Thyroid gland (tissue), 4 donors: ENCODE measurements at regions not wholly inside any gene's neighbourhood (a gene's known extent, or its start where the extent isn't known, plus 50 kb on each side); places are given as distances from the start of the nearest gene placed in this dataset.
A peak's percentile ranks its signal among the peaks of the same experiment; 100 is the strongest.

Experiments
- DNase-seq, 2 donors: peaks; one replicate each; pipeline ENCODE4 v3.0.0-alpha.2; 2019
- H3K27ac ChIP-seq, 3 donors: fragments of 200-600 bp; sonication (generic); 1 replicate in 2 of 3; 2 replicates in 1 of 3; pipeline ENCODE4 v1.5.1; 2016 to 2019; ENCODE audit warnings: mild to moderate bottlenecking in 1 of 3, moderate library complexity in 1 of 3
- H3K27me3 ChIP-seq: fragments of 200-600 bp; sonication (generic); one replicate; pipeline ENCODE4 v1.5.1; 2019
- H3K36me3 ChIP-seq, 2 donors: fragments of 200-600 bp; sonication (generic); one replicate each; pipeline ENCODE4 v1.5.1; 2016 to 2019
- H3K4me1 ChIP-seq, 2 donors: fragments of 200-600 bp; sonication (generic); one replicate each; pipeline ENCODE4 v1.5.1; 2017 to 2019
- H3K4me3 ChIP-seq, 3 donors: fragments of 200-600 bp; sonication (generic); replicated peaks in 1 of 3; 1 replicate in 2 of 3; 2 replicates in 1 of 3; pipeline ENCODE4 v1.5.1; 2016; ENCODE audit warnings: mild to moderate bottlenecking in 1 of 3
- H3K9me3 ChIP-seq: fragments of 200-600 bp; sonication (generic); one replicate; pipeline ENCODE4 v1.5.1; 2017
- POLR2A ChIP-seq, 2 donors: fragments of 450-650 bp; IDR thresholded peaks; one replicate each; pipeline ENCODE4 v1.6.1; 2017; ENCODE audit warnings: antibody characterized with exemption in 2 of 2, mild to moderate bottlenecking in 2 of 2, moderate library complexity in 1 of 2
- WGBS, 2 donors: methylation state at CpG; one replicate each; pipeline ENCODE4 v1.1.5; 2017; 5-methylcytosine and 5-hydroxymethylcytosine counted together
- intact Hi-C: fragments of 100-400 bp; cut with DNase I; formaldehyde crosslinking; loops from one replicate; pipeline ENCODE4 v1.15.1; 2023
- TF ChIP-seq, protein P1 (sequence below), 6 experiments: fragments of 200-600 bp in 3 of 6; fragments of 450-650 bp in 3 of 6; sonication (generic) in 3 of 6; IDR thresholded peaks; one replicate each; pipeline ENCODE4 v1.5.1; 2016 to 2019; ENCODE audit warnings: antibody characterized with exemption in 6 of 6, mild to moderate bottlenecking in 2 of 6, inconsistent platforms in 1 of 6, moderate library complexity in 1 of 6

DNA sequence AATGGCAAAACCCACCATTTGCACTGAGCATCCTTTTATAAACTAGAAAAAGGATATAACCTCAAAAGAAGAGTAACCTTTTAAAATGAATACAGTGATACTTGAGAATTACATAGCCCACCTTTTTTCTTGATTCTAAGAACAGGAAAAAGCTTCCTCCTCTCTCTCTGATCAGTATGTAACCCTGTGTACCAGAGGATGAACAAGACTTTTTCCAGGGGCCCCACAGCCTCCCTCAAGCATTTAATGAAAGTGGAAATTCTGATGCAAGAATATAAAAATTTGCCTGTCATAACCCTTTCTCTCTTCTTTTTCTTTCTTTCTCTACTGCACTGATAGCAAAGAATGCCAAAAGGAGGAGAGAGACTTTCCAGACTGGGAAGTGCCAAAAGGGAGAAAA, 64.2 kb upstream of the BTN3A2 start:
- H3K4me1 ChIP-seq, result peaks cover 0 to 3% of the 10 kb centered on the region in 2 donors
- H3K27me3 ChIP-seq, result no peaks in the 10 kb centered on the region
- TF ChIP-seq POLR2A (IDR thresholded peaks at IDR 0.05), result no peak
- TF ChIP-seq, protein P1, sequence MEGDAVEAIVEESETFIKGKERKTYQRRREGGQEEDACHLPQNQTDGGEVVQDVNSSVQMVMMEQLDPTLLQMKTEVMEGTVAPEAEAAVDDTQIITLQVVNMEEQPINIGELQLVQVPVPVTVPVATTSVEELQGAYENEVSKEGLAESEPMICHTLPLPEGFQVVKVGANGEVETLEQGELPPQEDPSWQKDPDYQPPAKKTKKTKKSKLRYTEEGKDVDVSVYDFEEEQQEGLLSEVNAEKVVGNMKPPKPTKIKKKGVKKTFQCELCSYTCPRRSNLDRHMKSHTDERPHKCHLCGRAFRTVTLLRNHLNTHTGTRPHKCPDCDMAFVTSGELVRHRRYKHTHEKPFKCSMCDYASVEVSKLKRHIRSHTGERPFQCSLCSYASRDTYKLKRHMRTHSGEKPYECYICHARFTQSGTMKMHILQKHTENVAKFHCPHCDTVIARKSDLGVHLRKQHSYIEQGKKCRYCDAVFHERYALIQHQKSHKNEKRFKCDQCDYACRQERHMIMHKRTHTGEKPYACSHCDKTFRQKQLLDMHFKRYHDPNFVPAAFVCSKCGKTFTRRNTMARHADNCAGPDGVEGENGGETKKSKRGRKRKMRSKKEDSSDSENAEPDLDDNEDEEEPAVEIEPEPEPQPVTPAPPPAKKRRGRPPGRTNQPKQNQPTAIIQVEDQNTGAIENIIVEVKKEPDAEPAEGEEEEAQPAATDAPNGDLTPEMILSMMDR (IDR thresholded peaks at IDR 0.05), result no peak
- intact Hi-C loops, result no loop called here
- no peak for DNase-seq
- no peak overlapping the region for H3K4me3 ChIP-seq
- H3K9me3 ChIP-seq, result no peaks in the 10 kb centered on the region
- H3K36me3 ChIP-seq, result no peaks in the 10 kb centered on the region
- no peak overlapping the region for H3K27ac ChIP-seq

DNA sequence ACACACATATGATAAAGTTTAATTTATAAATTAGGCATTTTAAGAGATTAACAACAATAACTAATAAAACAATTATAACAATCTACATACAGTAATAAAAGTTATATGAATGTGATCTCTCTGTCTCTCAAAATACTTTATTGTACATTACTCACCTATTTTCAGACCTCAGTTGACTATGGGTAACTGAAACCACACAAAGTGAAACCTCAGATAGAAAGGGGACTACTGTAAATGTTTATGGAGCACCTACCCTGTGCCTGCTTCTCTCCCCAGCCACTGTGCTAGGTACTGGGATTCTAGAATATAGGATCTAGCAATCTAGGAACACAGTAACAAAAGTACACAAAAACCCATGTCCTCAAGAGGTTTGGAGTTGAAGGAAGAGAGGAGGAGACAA, 63.4 kb upstream of the BTN3A2 start:
- H3K4me3 ChIP-seq, result no peak overlapping the region
- no peaks in the 10 kb centered on the region for H3K36me3 ChIP-seq
- H3K9me3 ChIP-seq, result no peaks in the 10 kb centered on the region
- H3K27me3 ChIP-seq, result no peaks in the 10 kb centered on the region
- no peak for TF ChIP-seq POLR2A (IDR thresholded peaks at IDR 0.05)
- TF ChIP-seq, protein P1 (IDR thresholded peaks at IDR 0.05), result no peak
- H3K4me1 ChIP-seq, result peaks cover 0 to 3% of the 10 kb centered on the region in 2 donors
- intact Hi-C loops, result no loop called here
- DNase-seq, result no peak
- no peak overlapping the region for H3K27ac ChIP-seq

DNA sequence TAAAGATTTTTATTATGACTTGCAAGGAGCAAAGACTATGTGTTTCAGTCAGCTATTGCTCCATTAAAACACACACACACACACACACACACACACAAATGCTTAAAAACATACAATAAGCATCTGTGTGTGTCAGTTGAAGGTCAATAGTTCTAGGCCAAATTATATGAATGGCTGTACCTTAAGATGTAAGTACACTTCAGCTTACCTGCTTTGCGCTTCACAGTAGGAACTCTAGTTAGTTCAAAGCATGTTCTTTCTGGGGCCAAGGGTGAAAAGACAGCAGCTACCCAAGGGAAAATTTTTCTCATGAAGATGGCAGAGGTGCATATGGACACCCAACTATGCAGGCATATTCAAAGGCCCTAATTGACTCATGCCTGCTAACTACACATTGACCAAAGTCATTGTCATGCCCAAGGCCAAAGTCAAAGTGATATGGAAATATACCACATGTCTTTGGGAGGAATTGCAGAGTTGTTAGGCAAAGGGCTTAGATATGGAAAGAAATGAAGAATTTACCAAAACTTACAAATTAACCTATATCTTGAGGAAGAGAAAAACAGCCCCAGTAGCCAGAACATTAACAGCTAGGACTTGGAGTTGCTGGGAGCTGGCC, 61.9 kb upstream of the BTN3A2 start:
- Histone ChIP-seq H3K4me1 (peaks cover 0 to 3% of the 10 kb centered on the region in 2 donors), H3K9me3 (no peaks in the 10 kb centered on the region)
- TF ChIP-seq, protein P1 (IDR thresholded peaks at IDR 0.05), result no peak
- no peak for TF ChIP-seq POLR2A (IDR thresholded peaks at IDR 0.05)

DNA sequence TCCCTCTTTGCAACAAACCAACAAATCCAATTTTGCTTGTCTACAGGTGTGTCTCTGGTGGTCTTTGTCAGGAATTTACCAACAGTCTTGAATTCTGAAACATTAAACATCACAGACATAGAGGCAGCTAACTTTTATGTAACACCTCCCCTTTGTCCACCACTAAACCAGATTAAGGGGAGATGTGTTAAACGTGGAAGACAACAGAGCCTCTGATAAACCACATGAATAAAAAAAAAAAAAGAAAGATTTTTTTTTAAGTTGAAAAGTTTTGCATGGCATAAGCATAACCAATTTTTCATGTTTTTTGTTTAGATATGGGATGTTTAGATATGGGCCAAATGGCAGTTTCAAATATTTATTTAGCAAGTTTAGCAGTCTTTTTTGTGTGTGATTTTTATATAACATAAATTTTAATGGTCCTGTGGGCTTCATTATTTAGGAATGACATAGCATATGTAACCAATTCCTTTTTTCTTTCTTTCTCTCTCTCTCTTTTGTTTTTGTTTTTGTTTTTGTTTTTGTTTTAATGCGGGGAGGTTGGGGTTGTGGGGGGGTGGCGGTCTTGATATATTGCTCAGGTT, 60.7 kb upstream of the BTN3A2 start:
- peaks cover 0 to 3% of the 10 kb centered on the region in 2 donors for H3K4me1 ChIP-seq
- intact Hi-C loops, result no loop called here
- TF ChIP-seq, protein P1 (IDR thresholded peaks at IDR 0.05), result no peak
- no peak for TF ChIP-seq POLR2A (IDR thresholded peaks at IDR 0.05)
- 47 to 48% methylated on average over 3 of the region's 3 CpGs for WGBS, 2 donors
- H3K27ac ChIP-seq, result peak overlapping the region in 1 of 3 donors; percentile 71
- no peak for DNase-seq
- H3K9me3 ChIP-seq, result no peaks in the 10 kb centered on the region
- no peak overlapping the region for H3K4me3 ChIP-seq
- H3K27me3 ChIP-seq, result no peaks in the 10 kb centered on the region
- no peaks in the 10 kb centered on the region for H3K36me3 ChIP-seq

More for the DNA sequence above, 61.9 kb upstream of the BTN3A2 start:
- WGBS, 2 donors, result 95 to 100% methylated on average over 1 of the region's 1 CpG
- intact Hi-C loops, result no loop called here
- H3K27me3 ChIP-seq, result no peaks in the 10 kb centered on the region
- H3K36me3 ChIP-seq, result no peaks in the 10 kb centered on the region
- DNase-seq, result no peak
- H3K4me3 ChIP-seq, result no peak overlapping the region
- no peak overlapping the region for H3K27ac ChIP-seq

DNA sequence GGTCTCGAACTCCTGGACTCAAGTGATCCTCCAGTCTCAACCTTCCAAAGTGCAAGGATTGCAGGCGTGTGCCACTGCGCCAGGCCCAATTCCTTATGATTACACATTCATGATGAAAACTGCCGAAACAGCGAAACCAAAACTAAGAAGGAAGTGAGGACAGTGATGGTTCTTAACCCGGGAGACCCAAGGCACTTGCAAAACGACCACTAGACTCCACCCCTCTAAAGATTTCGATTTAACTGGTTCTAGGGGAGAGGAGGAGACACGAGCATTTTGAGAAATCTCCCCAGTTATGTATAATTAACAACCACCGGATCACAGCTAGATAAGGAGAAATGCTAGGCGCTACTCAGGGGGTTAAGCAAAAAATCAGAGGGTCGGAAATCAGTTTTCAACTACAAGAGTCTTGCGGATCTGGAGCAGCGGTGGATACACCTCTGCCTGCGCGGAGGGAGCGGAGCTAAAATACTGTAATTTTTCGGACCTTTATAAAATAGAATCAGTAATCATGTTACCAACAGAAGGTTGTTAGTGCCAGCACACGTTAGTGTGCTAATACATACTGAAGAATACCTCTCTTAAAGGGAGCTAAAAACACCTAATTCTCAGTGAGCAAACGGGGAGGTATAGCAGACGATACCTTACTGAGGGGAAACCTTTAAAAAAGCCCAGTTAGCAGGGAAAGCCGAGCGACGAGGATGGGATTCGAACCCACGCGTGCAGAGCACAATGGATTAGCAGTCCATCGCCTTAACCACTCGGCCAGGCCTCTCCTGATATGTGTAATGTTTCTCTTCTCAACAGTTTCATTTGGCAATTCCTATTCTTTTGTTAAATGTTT, 60.0 kb upstream of the BTN3A2 start:
- TF ChIP-seq, protein P1 (IDR thresholded peaks at IDR 0.05), result no peak
- no peak for TF ChIP-seq POLR2A (IDR thresholded peaks at IDR 0.05)
- H3K27me3 ChIP-seq, result no peaks in the 10 kb centered on the region
- peak overlapping the region in 2 of 3 donors; percentile 7 to 71 for H3K27ac ChIP-seq
- H3K36me3 ChIP-seq, result no peaks in the 10 kb centered on the region
- H3K9me3 ChIP-seq, result no peaks in the 10 kb centered on the region
- intact Hi-C loops, result no loop called here
- WGBS, 2 donors, result 9 to 25% methylated on average over 29 of the region's 29 CpGs
- peaks cover 0 to 3% of the 10 kb centered on the region in 2 donors for H3K4me1 ChIP-seq
- DNase-seq, result peak; percentile 61 to 69
- H3K4me3 ChIP-seq, result peak overlapping the region in 2 of 3 donors; percentile 1 to 12
